ENCODE measurements at regions not wholly inside any gene's neighbourhood (a gene's known extent, or its start where the extent isn't known, plus 50 kb on each side); places are given as distances from the start of the nearest gene placed in this dataset.

GRCh38 chr2:196252408-196253115, 81.2 kb upstream of the STK17B start:
- Mint-ChIP-seq H3K9me3 (ENCODE audit: insufficient read depth) (no peaks in the 10 kb centered on the region), H3K27ac (peak overlapping the region; percentile 16), H3K4me3 (no peak overlapping the region), H3K27me3 (no peaks in the 10 kb centered on the region), H3K4me1 (peaks cover 66% of the 10 kb centered on the region)
- DNase-seq = no peak
- no peaks in the 10 kb centered on the region for H4K20me1 ChIP-seq (ENCODE audit: control insufficient read depth, insufficient read depth, low read length, poor library complexity, severe bottlenecking)
- TF ChIP-seq EZH2 (IDR thresholded peaks at IDR 0.05; ENCODE audit: borderline replicate concordance, insufficient read depth, low read depth, low read length, poor library complexity, severe bottlenecking) (no peak), CTCF (IDR thresholded peaks at IDR 0.05) (no peak)
- no peak for ATAC-seq (ENCODE audit: low read depth)
- ChIA-PET CTCF (interaction anchor here (1.9 to 2.0 kb wide), 2 partner anchors 19 to 174 kb away, joined by 4 read pairs; no protein-coding TSS in a partner anchor), POLR2A (no interaction called here)
- H3K9me3 ChIP-seq (ENCODE audit: control extremely low read depth in 1 of 3, control insufficient read depth in 2 of 3, insufficient read depth in 1 of 3, low read length in 2 of 3) = no peaks in the 10 kb centered on the region
- no peaks in the 10 kb centered on the region for H3K36me3 ChIP-seq (replicated peaks in 1 of 2; ENCODE audit: control extremely low read depth in 1 of 2, control insufficient read depth in 1 of 2, extremely low read depth in 1 of 2, insufficient read depth in 2 of 2, low read length in 1 of 2)
- no peak overlapping the region for H3K4me2 ChIP-seq (replicated peaks; ENCODE audit: low read depth, low read length, poor library complexity, severe bottlenecking)
- H3K79me2 ChIP-seq (ENCODE audit: control insufficient read depth, insufficient read depth, low read length) = peaks cover 18% of the 10 kb centered on the region
- H3K9ac ChIP-seq (ENCODE audit: low read length) = no peak overlapping the region
- no peak overlapping the region for H3K4me3 ChIP-seq (ENCODE audit: control extremely low read depth in 1 of 5, extremely low read depth in 1 of 5, insufficient read depth in 1 of 5, low read depth in 2 of 5, low read length in 4 of 5)
- no peak overlapping the region for H3K27ac ChIP-seq (ENCODE audit: low read length in 2 of 2)
- H2AFZ ChIP-seq (ENCODE audit: insufficient read depth, low read depth, low read length, poor library complexity, severe bottlenecking) = no peak overlapping the region
- peaks cover 46 to 47% of the 10 kb centered on the region in 2 donors for H3K4me1 ChIP-seq (ENCODE audit: control insufficient read depth in 2 of 2, insufficient read depth in 2 of 2, low read length in 2 of 2)
- intact Hi-C loops (cut with micrococcal nuclease) = no loop called here
- no CpG with 5 or more reads among the region's 1 CpG for WGBS (ENCODE audit: insufficient coverage)
- no peaks in the 10 kb centered on the region for H3K27me3 ChIP-seq (replicated peaks in 1 of 4; ENCODE audit: control extremely low read depth in 1 of 4, control insufficient read depth in 3 of 4, insufficient read depth in 4 of 4, low read length in 3 of 4)

GRCh38 chr2:196253116-196253480, 81.7 kb upstream of the STK17B start:
- Mint-ChIP-seq H3K4me3 (no peak overlapping the region), H3K4me1 (peaks cover 63% of the 10 kb centered on the region), H3K27me3 (no peaks in the 10 kb centered on the region), H3K27ac (no peak overlapping the region), H3K9me3 (ENCODE audit: insufficient read depth) (no peaks in the 10 kb centered on the region)
- peaks cover 41 to 42% of the 10 kb centered on the region in 2 donors for H3K4me1 ChIP-seq (ENCODE audit: control insufficient read depth in 2 of 2, insufficient read depth in 2 of 2, low read length in 2 of 2)
- no peaks in the 10 kb centered on the region for H4K20me1 ChIP-seq (ENCODE audit: control insufficient read depth, insufficient read depth, low read length, poor library complexity, severe bottlenecking)
- no peak overlapping the region for H3K27ac ChIP-seq (ENCODE audit: low read length in 2 of 2)
- CTCF ChIA-PET = interaction anchor here (2.0 kb wide), 1 partner anchor 175 kb away, joined by 4 read pairs; no protein-coding TSS in a partner anchor
- no peaks in the 10 kb centered on the region for H3K9me3 ChIP-seq (ENCODE audit: control extremely low read depth in 1 of 3, control insufficient read depth in 2 of 3, insufficient read depth in 1 of 3, low read length in 2 of 3)
- H3K9ac ChIP-seq (ENCODE audit: low read length) = no peak overlapping the region
- H3K4me3 ChIP-seq (ENCODE audit: control extremely low read depth in 1 of 5, extremely low read depth in 1 of 5, insufficient read depth in 1 of 5, low read depth in 2 of 5, low read length in 4 of 5) = no peak overlapping the region
- no peaks in the 10 kb centered on the region for H3K27me3 ChIP-seq (replicated peaks in 1 of 4; ENCODE audit: control extremely low read depth in 1 of 4, control insufficient read depth in 3 of 4, insufficient read depth in 4 of 4, low read length in 3 of 4)
- H3K4me2 ChIP-seq (replicated peaks; ENCODE audit: low read depth, low read length, poor library complexity, severe bottlenecking) = no peak overlapping the region
- intact Hi-C loops (cut with micrococcal nuclease) = no loop called here
- no peak overlapping the region for H2AFZ ChIP-seq (ENCODE audit: insufficient read depth, low read depth, low read length, poor library complexity, severe bottlenecking)
- TF ChIP-seq CTCF (IDR thresholded peaks at IDR 0.05) = no peak
- TF ChIP-seq EZH2 (IDR thresholded peaks at IDR 0.05; ENCODE audit: borderline replicate concordance, insufficient read depth, low read depth, low read length, poor library complexity, severe bottlenecking) = no peak
- POLR2A ChIA-PET = no interaction called here
- peaks cover 18% of the 10 kb centered on the region for H3K79me2 ChIP-seq (ENCODE audit: control insufficient read depth, insufficient read depth, low read length)
- DNase-seq = no peak
- ATAC-seq (ENCODE audit: low read depth) = no peak
- H3K36me3 ChIP-seq (replicated peaks in 1 of 2; ENCODE audit: control extremely low read depth in 1 of 2, control insufficient read depth in 1 of 2, extremely low read depth in 1 of 2, insufficient read depth in 2 of 2, low read length in 1 of 2) = no peaks in the 10 kb centered on the region
